Neural progenitor cell (in vitro differentiated cells): ENCODE measurements at regions not wholly inside any gene's neighbourhood (a gene's known extent, or its start where the extent isn't known, plus 50 kb on each side); places are given as distances from the start of the nearest gene placed in this dataset.
"Not testable (repeated sequence)": the region's sequence is repeated elsewhere in the genome, so short reads cannot be mapped to it uniquely, and the experiment has no call there.

Experiments used
- DNase-seq: peaks from one replicate; pipeline ENCODE4 v3.0.0-alpha.2; 2016; ENCODE audit warnings: low spot score
- H2AFZ ChIP-seq: fragments of 200-600 bp; sonication (generic); replicated peaks from 2 replicates; pipeline ENCODE4 v1.6.1; 2016; ENCODE audit warnings: antibody characterized with exemption
- H3F3A ChIP-seq: fragments of 200-600 bp; sonication (generic); 2 replicates; pipeline ENCODE4 v1.6.1; 2016; ENCODE audit warnings: antibody characterized with exemption, low read depth
- H3K27ac ChIP-seq: fragments of 200-600 bp; sonication (generic); 2 replicates; pipeline ENCODE4 v1.5.1; 2016; ENCODE audit warnings: mild to moderate bottlenecking
- H3K27me3 ChIP-seq: fragments of 200-600 bp; sonication (generic); 2 replicates; pipeline ENCODE4 v1.6.1; 2016; ENCODE audit warnings: mild to moderate bottlenecking, moderate library complexity
- H3K36me3 ChIP-seq: fragments of 200-600 bp; sonication (generic); 2 replicates; pipeline ENCODE4 v1.5.1; 2016
- H3K4me1 ChIP-seq: fragments of 200-600 bp; sonication (generic); 2 replicates; pipeline ENCODE4 v1.6.1; 2016; ENCODE audit warnings: mixed run types
- H3K4me2 ChIP-seq: fragments of 200-600 bp; sonication (generic); 2 replicates; pipeline ENCODE4 v1.6.1; 2016
- H3K4me3 ChIP-seq: fragments of 200-600 bp; sonication (generic); 2 replicates; pipeline ENCODE4 v1.5.1; 2016
- H3K79me2 ChIP-seq: fragments of 200-600 bp; sonication (generic); 2 replicates; pipeline ENCODE4 v1.6.1; 2016; ENCODE audit warnings: low read depth
- H3K9ac ChIP-seq: fragments of 200-600 bp; sonication (generic); 2 replicates; pipeline ENCODE4 v1.6.1; 2016
- H3K9me3 ChIP-seq: fragments of 200-600 bp; sonication (generic); 2 replicates; pipeline ENCODE4 v1.5.1; 2016; ENCODE audit warnings: low read depth
- H4K20me1 ChIP-seq: fragments of 200-600 bp; sonication (generic); 2 replicates; pipeline ENCODE4 v1.6.1; 2016; ENCODE audit warnings: low read depth
- H3K27ac Mint-ChIP-seq: 3 replicates; pipeline ENCODE4 v1.8.0; 2021; ENCODE audit warnings: mixed read lengths
- H3K27me3 Mint-ChIP-seq: 2 replicates; pipeline ENCODE4 v1.8.0; 2022; ENCODE audit warnings: low read depth, mild to moderate bottlenecking, inconsistent platforms, moderate library complexity, mixed read lengths; ENCODE audit not compliant: insufficient read depth
- H3K36me3 Mint-ChIP-seq: 3 replicates; pipeline ENCODE4 v1.8.0; 2021; ENCODE audit warnings: mixed read lengths
- H3K4me1 Mint-ChIP-seq: 3 replicates; pipeline ENCODE4 v1.8.0; 2021; ENCODE audit warnings: mixed read lengths
- H3K4me3 Mint-ChIP-seq: 3 replicates; pipeline ENCODE4 v1.8.0; 2021; ENCODE audit warnings: mild to moderate bottlenecking, moderate library complexity, mixed read lengths
- H3K9me3 Mint-ChIP-seq: 3 replicates; pipeline ENCODE4 v1.8.0; 2020; ENCODE audit warnings: mixed read lengths
- CTCF ChIP-seq: fragments of 200-600 bp; sonication (generic); IDR thresholded peaks from 2 replicates; pipeline ENCODE4 v1.5.1; 2017; ENCODE audit warnings: antibody characterized with exemption, mild to moderate bottlenecking
- EZH2 ChIP-seq: fragments of 200-600 bp; sonication (generic); IDR thresholded peaks from 2 replicates; pipeline ENCODE4 v1.6.1; 2017; ENCODE audit warnings: antibody characterized with exemption, mild to moderate bottlenecking, moderate library complexity
- EZH2phosphoT487 ChIP-seq: fragments of 200-600 bp; sonication (generic); IDR thresholded peaks from 2 replicates; pipeline ENCODE4 v1.6.1; 2017; ENCODE audit warnings: antibody characterized with exemption

- Histone ChIP-seq H3K79me2 (no peaks in the 10 kb centered on the region), H3F3A (no peaks in the 10 kb centered on the region), H3K27me3 (no peaks in the 10 kb centered on the region), H4K20me1 (no peaks in the 10 kb centered on the region), H3K4me3 (no peak overlapping the region), H3K4me1 (no peaks in the 10 kb centered on the region), H3K9me3 (no peaks in the 10 kb centered on the region), H3K27ac (no peak overlapping the region), H3K36me3 (no peaks in the 10 kb centered on the region), H3K9ac (no peak overlapping the region), H2AFZ (no peak overlapping the region), H3K4me2 (no peak overlapping the region)
- H3K4me3 Mint-ChIP-seq: no peak overlapping the region
- no peak overlapping the region for H3K27ac Mint-ChIP-seq
- DNase-seq: no peak
- H3K9me3 Mint-ChIP-seq: peaks cover 7% of the 10 kb centered on the region
- no peaks in the 10 kb centered on the region for H3K36me3 Mint-ChIP-seq
- TF ChIP-seq CTCF (no peak), EZH2 (no peak), EZH2phosphoT487 (no peak)
- H3K27me3 Mint-ChIP-seq: peaks cover 3% of the 10 kb centered on the region
- H3K4me1 Mint-ChIP-seq: no peaks in the 10 kb centered on the region
Observed at GRCh38 chr3:145024700-145025099, 1053.1 kb downstream of the DIPK2A start.

GRCh38 chr3:145027186-145027585 is 1055.6 kb downstream of the DIPK2A start:
- H3K27me3 Mint-ChIP-seq, H3K27me3 ChIP-seq, H3K4me3 Mint-ChIP-seq, H3K27ac Mint-ChIP-seq, H3F3A ChIP-seq, H3K9ac ChIP-seq, H3K9me3 Mint-ChIP-seq, H3K4me1 Mint-ChIP-seq, H3K4me1 ChIP-seq, H3K36me3 ChIP-seq, H3K36me3 Mint-ChIP-seq, H3K79me2 ChIP-seq, H3K9me3 ChIP-seq, H3K27ac ChIP-seq, H3K4me3 ChIP-seq, H2AFZ ChIP-seq, H4K20me1 ChIP-seq, H3K4me2 ChIP-seq, DNase-seq: not testable (repeated sequence)

GRCh38 chr3:145032791-145033190 is 1061.2 kb downstream of the DIPK2A start:
- Histone ChIP-seq H3K4me1 (no peaks in the 10 kb centered on the region), H3K9me3 (no peaks in the 10 kb centered on the region), H3K36me3 (no peaks in the 10 kb centered on the region), H4K20me1 (no peaks in the 10 kb centered on the region), H3K4me3 (no peak overlapping the region), H3K27ac (no peak overlapping the region), H2AFZ (no peak overlapping the region), H3F3A (no peaks in the 10 kb centered on the region), H3K79me2 (no peaks in the 10 kb centered on the region), H3K4me2 (no peak overlapping the region), H3K27me3 (no peaks in the 10 kb centered on the region), H3K9ac (no peak overlapping the region)
- H3K27me3 Mint-ChIP-seq: peaks cover 3% of the 10 kb centered on the region
- H3K9me3 Mint-ChIP-seq: peaks cover 5% of the 10 kb centered on the region
- H3K4me3 Mint-ChIP-seq: no peak overlapping the region
- H3K4me1 Mint-ChIP-seq: no peaks in the 10 kb centered on the region
- no peak overlapping the region for H3K27ac Mint-ChIP-seq
- DNase-seq: no peak
- TF ChIP-seq EZH2phosphoT487 (no peak), EZH2 (no peak), CTCF (no peak)
- no peaks in the 10 kb centered on the region for H3K36me3 Mint-ChIP-seq

GRCh38 chr3:145035682-145036081 is 1064.1 kb downstream of the DIPK2A start:
- H3K27me3 ChIP-seq: no peaks in the 10 kb centered on the region
- Mint-ChIP-seq H3K9me3 (peaks cover 3% of the 10 kb centered on the region), H3K4me3 (no peak overlapping the region), H3K27ac (no peak overlapping the region), H3K36me3 (no peaks in the 10 kb centered on the region), H3K4me1 (no peaks in the 10 kb centered on the region), H3K27me3 (no peaks in the 10 kb centered on the region)
- no peaks in the 10 kb centered on the region for H3K9me3 ChIP-seq
- TF ChIP-seq EZH2 (no peak), CTCF (no peak), EZH2phosphoT487 (no peak)
- H3K27ac ChIP-seq: no peak overlapping the region
- H3K4me2 ChIP-seq: no peak overlapping the region
- H3K4me3 ChIP-seq: no peak overlapping the region
- no peaks in the 10 kb centered on the region for H3K79me2 ChIP-seq
- no peaks in the 10 kb centered on the region for H4K20me1 ChIP-seq
- H3K36me3 ChIP-seq: no peaks in the 10 kb centered on the region
- no peaks in the 10 kb centered on the region for H3K4me1 ChIP-seq
- H3F3A ChIP-seq: no peaks in the 10 kb centered on the region
- no peak for DNase-seq
- no peak overlapping the region for H3K9ac ChIP-seq
- no peak overlapping the region for H2AFZ ChIP-seq

- H3K27ac ChIP-seq, H4K20me1 ChIP-seq: not testable (repeated sequence)
Observed at GRCh38 chr3:145054055-145054454, 1082.4 kb downstream of the DIPK2A start.

More at GRCh38 chr3:145054055-145054454, 1082.4 kb downstream of the DIPK2A start:
- DNase-seq, H3K9ac ChIP-seq, H3K27me3 Mint-ChIP-seq, H2AFZ ChIP-seq, H3K4me2 ChIP-seq, H3K9me3 Mint-ChIP-seq, H3K4me1 ChIP-seq, H3K27me3 ChIP-seq, H3K27ac Mint-ChIP-seq, H3K4me1 Mint-ChIP-seq, H3K36me3 ChIP-seq, H3K4me3 ChIP-seq, H3K9me3 ChIP-seq, H3K79me2 ChIP-seq, H3F3A ChIP-seq, H3K36me3 Mint-ChIP-seq, H3K4me3 Mint-ChIP-seq: not testable (repeated sequence)
